SU-DHL-6 (cell line): ENCODE measurements at regions not wholly inside any gene's neighbourhood (a gene's known extent, or its start where the extent isn't known, plus 50 kb on each side); places are given as distances from the start of the nearest gene placed in this dataset.

ENCODE experiments used
- EZH2phosphoT487 ChIP-seq: fragments of 200-600 bp; sonication (generic), shearing (Covaris generic); conservative IDR thresholded peaks from 2 replicates; pipeline ENCODE4 v1.6.1; 2018; ENCODE audit warnings: mild to moderate bottlenecking, antibody characterized with exemption, low read length, moderate library complexity, mixed read lengths
- TF ChIP-seq, protein P1 (sequence below): fragments of 200-600 bp; sonication (generic); IDR thresholded peaks from one replicate; pipeline ENCODE4 v1.5.1; 2017; ENCODE audit warnings: antibody characterized with exemption, mild to moderate bottlenecking, low read length, moderate library complexity; ENCODE audit not compliant: insufficient read depth, poor library complexity, severe bottlenecking

DNA sequence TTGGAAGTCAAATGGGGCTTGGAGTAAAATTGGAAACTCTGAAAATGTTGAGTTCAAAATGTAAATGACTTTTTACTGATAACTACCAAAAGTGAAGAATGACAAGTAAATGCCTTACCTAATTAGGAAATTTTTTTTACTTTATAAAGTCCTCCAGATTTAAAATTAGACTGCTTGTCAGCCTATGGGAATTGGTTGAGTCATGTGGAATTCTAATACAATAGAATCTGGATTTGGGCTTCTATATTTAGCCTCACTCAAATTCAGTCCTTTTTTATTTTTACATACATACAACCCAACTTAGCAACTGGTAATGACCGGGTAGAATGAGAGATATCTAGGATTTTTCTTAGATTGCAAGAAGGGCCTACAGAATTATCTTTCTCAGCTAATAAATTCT, 158.9 kb upstream of the CADPS start:
- TF ChIP-seq, protein P1, sequence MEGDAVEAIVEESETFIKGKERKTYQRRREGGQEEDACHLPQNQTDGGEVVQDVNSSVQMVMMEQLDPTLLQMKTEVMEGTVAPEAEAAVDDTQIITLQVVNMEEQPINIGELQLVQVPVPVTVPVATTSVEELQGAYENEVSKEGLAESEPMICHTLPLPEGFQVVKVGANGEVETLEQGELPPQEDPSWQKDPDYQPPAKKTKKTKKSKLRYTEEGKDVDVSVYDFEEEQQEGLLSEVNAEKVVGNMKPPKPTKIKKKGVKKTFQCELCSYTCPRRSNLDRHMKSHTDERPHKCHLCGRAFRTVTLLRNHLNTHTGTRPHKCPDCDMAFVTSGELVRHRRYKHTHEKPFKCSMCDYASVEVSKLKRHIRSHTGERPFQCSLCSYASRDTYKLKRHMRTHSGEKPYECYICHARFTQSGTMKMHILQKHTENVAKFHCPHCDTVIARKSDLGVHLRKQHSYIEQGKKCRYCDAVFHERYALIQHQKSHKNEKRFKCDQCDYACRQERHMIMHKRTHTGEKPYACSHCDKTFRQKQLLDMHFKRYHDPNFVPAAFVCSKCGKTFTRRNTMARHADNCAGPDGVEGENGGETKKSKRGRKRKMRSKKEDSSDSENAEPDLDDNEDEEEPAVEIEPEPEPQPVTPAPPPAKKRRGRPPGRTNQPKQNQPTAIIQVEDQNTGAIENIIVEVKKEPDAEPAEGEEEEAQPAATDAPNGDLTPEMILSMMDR: no peak
- no peak for TF ChIP-seq EZH2phosphoT487
